H9 (cell line): ENCODE measurements at regions not wholly inside any gene's neighbourhood (a gene's known extent, or its start where the extent isn't known, plus 50 kb on each side); places are given as distances from the start of the nearest gene placed in this dataset.

Experiments used
- DNase-seq: peaks from one replicate; pipeline ENCODE4 v3.0.0-alpha.2; 2017
- H2AFZ ChIP-seq: one replicate; pipeline ENCODE4 v1.6.1; 2013; ENCODE audit warnings: mild to moderate bottlenecking, low read length, control low read depth, moderate library complexity
- H2AK5ac ChIP-seq: 2 replicates; pipeline ENCODE4 v1.6.1; 2013; ENCODE audit warnings: low read length, control low read depth, mixed read lengths; ENCODE audit not compliant: insufficient read length
- H2BK120ac ChIP-seq: one replicate; pipeline ENCODE4 v1.6.1; 2013; ENCODE audit warnings: low read depth, mild to moderate bottlenecking, low read length, control low read depth, inconsistent platforms; ENCODE audit not compliant: poor library complexity, severe bottlenecking
- H2BK12ac ChIP-seq: 2 replicates; pipeline ENCODE4 v1.6.1; 2013; ENCODE audit warnings: low read length, control low read depth, mixed read lengths, low read depth; ENCODE audit not compliant: insufficient read length
- H2BK15ac ChIP-seq: 2 replicates; pipeline ENCODE4 v1.6.1; 2013; ENCODE audit warnings: low read depth, low read length, control low read depth
- H2BK20ac ChIP-seq: one replicate; pipeline ENCODE4 v1.6.1; 2013; ENCODE audit warnings: low read depth, mild to moderate bottlenecking, low read length, control low read depth, inconsistent platforms; ENCODE audit not compliant: poor library complexity, severe bottlenecking
- H2BK5ac ChIP-seq: 2 replicates; pipeline ENCODE4 v1.6.1; 2013; ENCODE audit warnings: low read length, control low read depth, mixed read lengths; ENCODE audit not compliant: insufficient read length
- H3K14ac ChIP-seq: 2 replicates; pipeline ENCODE4 v1.6.1; 2013; ENCODE audit warnings: low read length, control low read depth; ENCODE audit not compliant: insufficient read depth
- H3K18ac ChIP-seq: 2 replicates; pipeline ENCODE4 v1.6.1; 2013; ENCODE audit warnings: low read depth, mild to moderate bottlenecking, mixed read lengths, low read length, control low read depth; ENCODE audit not compliant: insufficient read length
- H3K23ac ChIP-seq: 2 replicates; pipeline ENCODE4 v1.6.1; 2013; ENCODE audit warnings: low read length, control low read depth, mixed read lengths, low read depth; ENCODE audit not compliant: insufficient read length
- H3K23me2 ChIP-seq: 2 replicates; pipeline ENCODE4 v1.6.1; 2013; ENCODE audit warnings: low read depth, mild to moderate bottlenecking, mixed read lengths, low read length, control low read depth; ENCODE audit not compliant: insufficient read length, poor library complexity, severe bottlenecking
- H3K27ac ChIP-seq: 2 replicates; pipeline ENCODE4 v1.5.1; 2013; ENCODE audit warnings: low read length, control low read depth, mixed read lengths, low read depth; ENCODE audit not compliant: insufficient read length
- H3K27me3 ChIP-seq: 2 replicates; pipeline ENCODE4 v1.6.1; 2013; ENCODE audit warnings: low read length, control low read depth, inconsistent platforms; ENCODE audit not compliant: insufficient read depth
- H3K4ac ChIP-seq: 2 replicates; pipeline ENCODE4 v1.6.1; 2013; ENCODE audit warnings: low read depth, mild to moderate bottlenecking, control low read depth, inconsistent platforms, low read length, moderate library complexity
- H3K4me1 ChIP-seq: 2 replicates; pipeline ENCODE4 v1.6.1; 2013; ENCODE audit warnings: low read length, control low read depth, inconsistent platforms; ENCODE audit not compliant: insufficient read depth
- H3K4me2 ChIP-seq: 2 replicates; pipeline ENCODE4 v1.6.1; 2013; ENCODE audit warnings: low read length, control low read depth, mixed read lengths; ENCODE audit not compliant: insufficient read length, insufficient read depth
- H3K56ac ChIP-seq: 2 replicates; pipeline ENCODE4 v1.6.1; 2013; ENCODE audit warnings: low read depth, mild to moderate bottlenecking, mixed read lengths, low read length, control low read depth; ENCODE audit not compliant: insufficient read length
- H3K79me1 ChIP-seq: 2 replicates; pipeline ENCODE4 v1.6.1; 2013; ENCODE audit warnings: low read depth, mild to moderate bottlenecking, moderate library complexity, low read length, control low read depth, inconsistent platforms; ENCODE audit not compliant: insufficient read depth, poor library complexity, severe bottlenecking
- H3K79me2 ChIP-seq: 2 replicates; pipeline ENCODE4 v1.6.1; 2013; ENCODE audit warnings: low read length, control low read depth, inconsistent platforms; ENCODE audit not compliant: insufficient read depth
- H3K9ac ChIP-seq: 2 replicates; pipeline ENCODE4 v1.6.1; 2013; ENCODE audit warnings: low read length, control low read depth, mixed read lengths; ENCODE audit not compliant: insufficient read length; ENCODE audit errors: extremely low read depth
- H3K9me3 ChIP-seq: one replicate; pipeline ENCODE4 v1.6.1; 2013; ENCODE audit warnings: low read depth, low read length, inconsistent platforms; ENCODE audit not compliant: control insufficient read depth
- H3T11ph ChIP-seq: one replicate; pipeline ENCODE4 v1.6.1; 2013; ENCODE audit warnings: mild to moderate bottlenecking, low read length, control low read depth, inconsistent platforms
- H4K20me1 ChIP-seq: one replicate; pipeline ENCODE4 v1.6.1; 2013; ENCODE audit not compliant: control insufficient read depth, insufficient read length, insufficient read depth
- H4K5ac ChIP-seq: 2 replicates; pipeline ENCODE4 v1.6.1; 2013; ENCODE audit warnings: low read depth, mild to moderate bottlenecking, mixed read lengths, low read length, control low read depth; ENCODE audit not compliant: insufficient read length
- H4K8ac ChIP-seq: replicated peaks from 2 replicates; pipeline ENCODE4 v1.6.1; 2013; ENCODE audit warnings: low read length, control low read depth, mixed read lengths, low read depth; ENCODE audit not compliant: insufficient read length
- H4K91ac ChIP-seq: 2 replicates; pipeline ENCODE4 v1.6.1; 2013; ENCODE audit warnings: low read depth, mild to moderate bottlenecking, moderate library complexity, mixed read lengths, low read length, control low read depth; ENCODE audit not compliant: insufficient read length
- H3K27ac Mint-ChIP-seq, 3 experiments: 2 replicates in 2 of 3; 3 replicates in 1 of 3; pipeline ENCODE4 v1.8.0; 2020 to 2021; ENCODE audit warnings: mixed read lengths in 3 of 3, mild to moderate bottlenecking in 1 of 3, moderate library complexity in 1 of 3
- H3K27me3 Mint-ChIP-seq: 2 replicates; pipeline ENCODE4 v1.8.0; 2021; ENCODE audit warnings: low read depth, mild to moderate bottlenecking, moderate library complexity, mixed read lengths
- H3K36me3 Mint-ChIP-seq, 3 experiments: 2 replicates in 2 of 3; 3 replicates in 1 of 3; pipeline ENCODE4 v1.8.0; 2020 to 2021; ENCODE audit warnings: low read depth in 3 of 3, mixed read lengths in 3 of 3; ENCODE audit not compliant: insufficient read depth in 1 of 3
- H3K4me1 Mint-ChIP-seq, 2 experiments: 2 replicates each; pipeline ENCODE4 v1.8.0; 2020; ENCODE audit warnings: mixed read lengths in 2 of 2
- H3K4me3 Mint-ChIP-seq, 2 experiments: 2 replicates in 1 of 2; 3 replicates in 1 of 2; pipeline ENCODE4 v1.8.0; 2020 to 2021; ENCODE audit warnings: mild to moderate bottlenecking in 2 of 2, mixed read lengths in 2 of 2, moderate library complexity in 1 of 2
- H3K9me3 Mint-ChIP-seq, 2 experiments: 2 replicates in 1 of 2; 3 replicates in 1 of 2; pipeline ENCODE4 v1.8.0; 2020; ENCODE audit warnings: mild to moderate bottlenecking in 2 of 2, mixed read lengths in 2 of 2, moderate library complexity in 1 of 2
- WGBS: extraction: QIAGEN DNeasy Blood & Tissue Kit; methylation state at CpG from one replicate; pipeline ENCODE4 v1.1.7; 2013; ENCODE audit warnings: missing lambda C conversion rate, low lambda C conversion rate, mixed read lengths; ENCODE audit not compliant: insufficient read length; ENCODE audit errors: extremely low coverage; 5-methylcytosine and 5-hydroxymethylcytosine counted together
- TF ChIP-seq, protein P1 (sequence below): fragments of 200-600 bp; sonication (generic); conservative IDR thresholded peaks from 3 replicates; pipeline ENCODE4 v1.8.0; 2021; ENCODE audit warnings: antibody characterized with exemption, mild to moderate bottlenecking

DNA sequence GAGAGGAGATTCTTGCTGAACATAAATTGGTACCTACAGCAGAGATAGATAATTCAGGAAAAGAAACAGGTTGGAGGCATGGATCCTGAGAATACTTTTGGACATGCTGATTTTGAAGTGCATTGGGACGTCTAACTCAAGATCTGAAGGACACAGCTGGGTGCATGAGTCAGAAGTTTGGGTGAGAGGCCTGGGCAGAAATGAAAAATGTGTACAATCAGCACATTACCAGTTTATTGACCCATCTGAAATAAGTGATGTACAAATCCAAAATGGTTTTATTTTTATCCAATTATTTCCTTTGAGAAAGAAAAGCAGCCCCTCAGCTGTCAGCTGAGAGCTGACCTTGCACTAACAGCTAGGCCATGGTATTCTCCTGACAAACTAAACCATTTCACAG lies 975.2 kb upstream of the B3GALT2 start:
- no peak overlapping the region for H3K18ac ChIP-seq
- no CpG with 5 or more reads among the region's 1 CpG for WGBS
- H3K27ac ChIP-seq, result no peak overlapping the region
- H2AFZ ChIP-seq, result no peak overlapping the region
- no peak overlapping the region for H3K27ac Mint-ChIP-seq
- no peak overlapping the region for H3K4ac ChIP-seq
- H4K5ac ChIP-seq, result no peak overlapping the region
- H3K4me1 ChIP-seq, result no peaks in the 10 kb centered on the region
- no peaks in the 10 kb centered on the region for H3K79me2 ChIP-seq
- H3K27me3 Mint-ChIP-seq, result no peaks in the 10 kb centered on the region
- 0 out of 7 replicates have a peak, but pooled peaks cover 0 to 5% (median 0%) of the 10 kb centered on the region in 3 experiments for H3K36me3 Mint-ChIP-seq
- no peak overlapping the region for H4K91ac ChIP-seq
- no peaks in the 10 kb centered on the region for H3K4me1 Mint-ChIP-seq
- no peak overlapping the region for H2BK20ac ChIP-seq
- no peaks in the 10 kb centered on the region for H3K27me3 ChIP-seq
- no peak overlapping the region for H3K4me3 Mint-ChIP-seq
- H3K56ac ChIP-seq, result no peak overlapping the region
- no peak overlapping the region for H2AK5ac ChIP-seq
- H2BK120ac ChIP-seq, result no peak overlapping the region
- H2BK15ac ChIP-seq, result no peak overlapping the region
- H2BK5ac ChIP-seq, result no peak overlapping the region
- no peaks in the 10 kb centered on the region for H3K23me2 ChIP-seq
- no peak overlapping the region for H3K4me2 ChIP-seq
- DNase-seq, result no peak
- H2BK12ac ChIP-seq, result no peak overlapping the region
- no peaks in the 10 kb centered on the region for H3K9me3 ChIP-seq
- H3K9ac ChIP-seq, result no peak overlapping the region
- H4K8ac ChIP-seq, result no peak overlapping the region
- TF ChIP-seq, protein P1, sequence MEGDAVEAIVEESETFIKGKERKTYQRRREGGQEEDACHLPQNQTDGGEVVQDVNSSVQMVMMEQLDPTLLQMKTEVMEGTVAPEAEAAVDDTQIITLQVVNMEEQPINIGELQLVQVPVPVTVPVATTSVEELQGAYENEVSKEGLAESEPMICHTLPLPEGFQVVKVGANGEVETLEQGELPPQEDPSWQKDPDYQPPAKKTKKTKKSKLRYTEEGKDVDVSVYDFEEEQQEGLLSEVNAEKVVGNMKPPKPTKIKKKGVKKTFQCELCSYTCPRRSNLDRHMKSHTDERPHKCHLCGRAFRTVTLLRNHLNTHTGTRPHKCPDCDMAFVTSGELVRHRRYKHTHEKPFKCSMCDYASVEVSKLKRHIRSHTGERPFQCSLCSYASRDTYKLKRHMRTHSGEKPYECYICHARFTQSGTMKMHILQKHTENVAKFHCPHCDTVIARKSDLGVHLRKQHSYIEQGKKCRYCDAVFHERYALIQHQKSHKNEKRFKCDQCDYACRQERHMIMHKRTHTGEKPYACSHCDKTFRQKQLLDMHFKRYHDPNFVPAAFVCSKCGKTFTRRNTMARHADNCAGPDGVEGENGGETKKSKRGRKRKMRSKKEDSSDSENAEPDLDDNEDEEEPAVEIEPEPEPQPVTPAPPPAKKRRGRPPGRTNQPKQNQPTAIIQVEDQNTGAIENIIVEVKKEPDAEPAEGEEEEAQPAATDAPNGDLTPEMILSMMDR, result no peak
- no peak overlapping the region for H3K14ac ChIP-seq
- H4K20me1 ChIP-seq, result no peaks in the 10 kb centered on the region
- H3T11ph ChIP-seq, result no peak overlapping the region
- H3K79me1 ChIP-seq, result no peaks in the 10 kb centered on the region
- peaks cover 7 to 10% of the 10 kb centered on the region in 2 experiments; a peak in 3 of 5 replicates for H3K9me3 Mint-ChIP-seq
- H3K23ac ChIP-seq, result no peak overlapping the region
